ENCODE measurements at regions not wholly inside any gene's neighbourhood (a gene's known extent, or its start where the extent isn't known, plus 50 kb on each side); places are given as distances from the start of the nearest gene placed in this dataset.
"Not testable (repeated sequence)": the region's sequence is repeated elsewhere in the genome, so short reads cannot be mapped to it uniquely, and the experiment has no call there.

GRCh38 chr2:67132441-67132940, 264.6 kb upstream of the ETAA1 start:
- not testable (repeated sequence) for TF ChIP-seq POLR2A, CTCF (IDR thresholded peaks at IDR 0.05)

Data from Peyer's patch (tissue), 4 donors.